Transverse colon (tissue), 4 donors: ENCODE measurements at regions not wholly inside any gene's neighbourhood (a gene's known extent, or its start where the extent isn't known, plus 50 kb on each side); places are given as distances from the start of the nearest gene placed in this dataset.

Source experiments
- DNase-seq: peaks from one replicate; pipeline ENCODE4 v3.0.0-alpha.2; 2019
- H3K27ac ChIP-seq, 4 donors: fragments of 200-600 bp; sonication (generic); 2 replicates each; pipeline ENCODE4 v1.5.1; 2016 to 2018; ENCODE audit warnings: inconsistent platforms in 4 of 4
- H3K27me3 ChIP-seq: fragments of 200-600 bp; sonication (generic); 2 replicates; pipeline ENCODE4 v1.5.1; 2017; ENCODE audit warnings: inconsistent platforms
- H3K36me3 ChIP-seq, 4 donors: fragments of 200-600 bp; sonication (generic); 2 replicates each; pipeline ENCODE4 v1.5.1; 2017 to 2019; ENCODE audit warnings: inconsistent platforms in 4 of 4
- H3K4me1 ChIP-seq, 4 donors: fragments of 200-600 bp; sonication (generic); 2 replicates each; pipeline ENCODE4 v1.5.1; 2017 to 2020; ENCODE audit warnings: inconsistent platforms in 4 of 4
- H3K4me3 ChIP-seq, 4 donors: fragments of 200-600 bp; sonication (generic); 1 replicate in 1 of 4; 2 replicates in 3 of 4; pipeline versions ENCODE4 v1.5.1 to v1.6.1; 2017 to 2019; ENCODE audit warnings: inconsistent platforms in 4 of 4
- H3K9me3 ChIP-seq, 2 donors: fragments of 200-600 bp; sonication (generic); 2 replicates each; pipeline ENCODE4 v1.5.1; 2017 to 2019; ENCODE audit warnings: inconsistent platforms in 2 of 2
- EP300 ChIP-seq: sonication (generic); formaldehyde crosslinking; IDR thresholded peaks from one replicate; pipeline ENCODE4 v1.6.1; 2017; ENCODE audit warnings: antibody characterized with exemption, low read depth
- POLR2A ChIP-seq: fragments of 450-650 bp; IDR thresholded peaks from one replicate; pipeline ENCODE4 v1.6.1; 2016; ENCODE audit warnings: antibody characterized with exemption, mild to moderate bottlenecking, moderate library complexity
- POLR2AphosphoS5 ChIP-seq, 3 donors: sonication (generic); formaldehyde crosslinking; IDR thresholded peaks; one replicate each; pipeline ENCODE4 v1.6.1; 2016; ENCODE audit warnings: antibody characterized with exemption in 3 of 3
- WGBS, 2 donors: methylation state at CpG; one replicate each; pipeline ENCODE4 v1.1.5; 2018; ENCODE audit warnings: low coverage in 1 of 2; 5-methylcytosine and 5-hydroxymethylcytosine counted together
- in situ Hi-C, 4 donors: fragments of 200-750 bp; cut with MboI; loops; one replicate each; pipeline versions ENCODE4 v1.15.0 to v1.15.1; 2017; ENCODE audit warnings: low sequenced_read_pairs in 3 of 4, low pct_ligation_motif_present in 1 of 4, low pct_unique_long_range_greater_than_20kb in 1 of 4
- intact Hi-C: fragments of 100-400 bp; cut with DNase I; formaldehyde crosslinking; loops from one replicate; pipeline ENCODE4 v1.15.1; 2023; ENCODE audit warnings: low total_unique reads
- TF ChIP-seq, protein P1 (sequence below), 5 experiments: fragments of 200-600 bp in 3 of 5; fragments of 450-650 bp in 2 of 5; sonication (generic) in 3 of 5; IDR thresholded peaks; 1 replicate in 2 of 5; 2 replicates in 3 of 5; pipeline ENCODE4 v1.5.1; 2016 to 2017; ENCODE audit warnings: antibody characterized with exemption in 5 of 5, inconsistent platforms in 3 of 5, mild to moderate bottlenecking in 2 of 5, moderate library complexity in 1 of 5

DNA sequence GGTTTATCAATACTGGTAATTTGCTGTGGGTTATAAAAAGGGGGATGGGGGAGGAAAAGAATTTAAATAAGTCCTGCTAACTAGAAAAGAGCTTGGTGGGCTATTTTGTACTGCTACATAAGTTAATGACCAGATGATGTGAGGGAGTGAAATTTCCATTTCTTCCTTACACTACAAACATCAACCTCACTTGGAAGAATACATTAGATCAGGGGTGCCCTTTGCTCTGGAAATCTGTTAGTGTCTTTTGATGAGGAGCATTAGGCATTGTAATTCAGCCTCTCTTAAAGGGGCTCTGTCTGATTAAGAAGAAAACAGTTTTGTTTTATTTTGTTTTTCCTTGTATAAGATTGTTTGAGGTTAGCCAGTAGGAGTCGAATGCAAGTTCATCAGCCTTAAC lies 576.4 kb upstream of the TBL1XR1 start:
- 85 to 88% methylated on average over 1 of the region's 1 CpG for WGBS, 2 donors
- H3K27me3 ChIP-seq = no peaks in the 10 kb centered on the region
- H3K4me3 ChIP-seq = no peak overlapping the region
- no peak for TF ChIP-seq POLR2AphosphoS5 (IDR thresholded peaks at IDR 0.05)
- TF ChIP-seq, protein P1, sequence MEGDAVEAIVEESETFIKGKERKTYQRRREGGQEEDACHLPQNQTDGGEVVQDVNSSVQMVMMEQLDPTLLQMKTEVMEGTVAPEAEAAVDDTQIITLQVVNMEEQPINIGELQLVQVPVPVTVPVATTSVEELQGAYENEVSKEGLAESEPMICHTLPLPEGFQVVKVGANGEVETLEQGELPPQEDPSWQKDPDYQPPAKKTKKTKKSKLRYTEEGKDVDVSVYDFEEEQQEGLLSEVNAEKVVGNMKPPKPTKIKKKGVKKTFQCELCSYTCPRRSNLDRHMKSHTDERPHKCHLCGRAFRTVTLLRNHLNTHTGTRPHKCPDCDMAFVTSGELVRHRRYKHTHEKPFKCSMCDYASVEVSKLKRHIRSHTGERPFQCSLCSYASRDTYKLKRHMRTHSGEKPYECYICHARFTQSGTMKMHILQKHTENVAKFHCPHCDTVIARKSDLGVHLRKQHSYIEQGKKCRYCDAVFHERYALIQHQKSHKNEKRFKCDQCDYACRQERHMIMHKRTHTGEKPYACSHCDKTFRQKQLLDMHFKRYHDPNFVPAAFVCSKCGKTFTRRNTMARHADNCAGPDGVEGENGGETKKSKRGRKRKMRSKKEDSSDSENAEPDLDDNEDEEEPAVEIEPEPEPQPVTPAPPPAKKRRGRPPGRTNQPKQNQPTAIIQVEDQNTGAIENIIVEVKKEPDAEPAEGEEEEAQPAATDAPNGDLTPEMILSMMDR (IDR thresholded peaks at IDR 0.05) = no peak
- TF ChIP-seq POLR2A = no peak
- TF ChIP-seq EP300 = no peak
- no peak overlapping the region for H3K27ac ChIP-seq
- H3K9me3 ChIP-seq = no peaks in the 10 kb centered on the region
- intact Hi-C loops (no loop called here), in situ Hi-C loops (no loop called here)
- no peaks in the 10 kb centered on the region for H3K36me3 ChIP-seq
- no peak for DNase-seq
- H3K4me1 ChIP-seq = peaks cover 0 to 3% (median 0%) of the 10 kb centered on the region in 4 donors

DNA sequence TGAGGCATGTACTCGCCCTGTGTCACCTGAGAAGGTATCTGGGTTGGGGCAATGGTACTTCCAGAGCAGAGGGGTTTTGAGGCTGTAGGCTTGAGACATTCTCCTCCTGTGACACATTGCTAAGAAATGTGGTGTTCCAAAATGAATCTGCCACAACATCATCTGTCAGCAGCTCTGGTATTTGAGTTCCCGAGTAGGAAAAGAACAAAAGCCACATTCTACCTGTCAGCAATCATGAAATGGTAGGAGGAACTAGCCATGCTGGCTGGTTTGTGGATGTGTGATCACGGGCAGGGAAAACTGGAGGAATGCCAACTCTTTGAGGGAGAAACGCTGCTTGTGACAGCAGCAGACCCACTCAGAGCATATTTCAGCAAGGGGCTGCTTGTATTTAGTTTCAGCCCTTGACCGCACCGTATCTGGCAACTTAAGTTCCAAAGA lies 579.4 kb upstream of the TBL1XR1 start:
- no peak for DNase-seq
- intact Hi-C loops (no loop called here), in situ Hi-C loops (loop anchor here in 1 of 4 donors (25.0 kb wide), 1 partner anchor 739 kb away; no protein-coding TSS in a partner anchor)
- Histone ChIP-seq H3K4me1 (peaks cover 0 to 14% (median 0%) of the 10 kb centered on the region in 4 donors), H3K27ac (no peak overlapping the region), H3K4me3 (no peak overlapping the region), H3K27me3 (no peaks in the 10 kb centered on the region), H3K9me3 (no peaks in the 10 kb centered on the region), H3K36me3 (no peaks in the 10 kb centered on the region)
- WGBS, 2 donors = 77 to 80% methylated on average over 3 to 6 of the region's 6 CpGs
- TF ChIP-seq, protein P1 (IDR thresholded peaks at IDR 0.05) = no peak
- TF ChIP-seq POLR2AphosphoS5 (IDR thresholded peaks at IDR 0.05) (no peak), POLR2A (no peak), EP300 (no peak)

DNA sequence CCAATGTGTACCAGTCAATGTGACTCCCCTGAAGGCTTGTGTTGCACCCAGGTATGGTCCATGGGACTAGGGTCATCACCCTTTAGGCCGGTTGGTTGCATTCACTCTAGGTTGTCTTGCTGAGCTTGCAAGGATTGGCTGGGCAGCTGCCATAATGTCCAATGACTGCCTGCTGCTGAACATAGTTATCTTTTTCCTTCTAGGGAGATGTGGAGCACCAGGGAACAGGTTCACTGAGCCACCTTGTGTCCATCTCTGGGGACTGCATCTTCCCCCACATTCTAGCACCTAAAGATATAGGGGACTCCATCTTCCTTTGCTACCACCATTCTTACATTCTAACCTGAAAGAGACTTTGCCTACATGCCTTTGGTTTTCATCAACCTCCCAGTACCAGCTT lies 580.4 kb upstream of the TBL1XR1 start:
- peak; percentile 69 for DNase-seq
- 73% methylated on average over 1 of the region's 1 CpG; no CpG with 5 or more reads in 1 of the 2 donors for WGBS, 2 donors
- intact Hi-C loops (no loop called here), in situ Hi-C loops (loop anchor here in 1 of 4 donors (25.0 kb wide), 1 partner anchor 740 kb away; no protein-coding TSS in a partner anchor)
- Histone ChIP-seq H3K27ac (no peak overlapping the region), H3K9me3 (no peaks in the 10 kb centered on the region), H3K27me3 (no peaks in the 10 kb centered on the region), H3K4me3 (no peak overlapping the region), H3K36me3 (no peaks in the 10 kb centered on the region), H3K4me1 (peaks cover 0 to 20% (median 2%) of the 10 kb centered on the region in 4 donors)
- TF ChIP-seq POLR2AphosphoS5 (IDR thresholded peaks at IDR 0.05) (no peak), EP300 (no peak)
- TF ChIP-seq, protein P1 (IDR thresholded peaks at IDR 0.05) = peak; percentile 55 to 79 (median 66)

DNA sequence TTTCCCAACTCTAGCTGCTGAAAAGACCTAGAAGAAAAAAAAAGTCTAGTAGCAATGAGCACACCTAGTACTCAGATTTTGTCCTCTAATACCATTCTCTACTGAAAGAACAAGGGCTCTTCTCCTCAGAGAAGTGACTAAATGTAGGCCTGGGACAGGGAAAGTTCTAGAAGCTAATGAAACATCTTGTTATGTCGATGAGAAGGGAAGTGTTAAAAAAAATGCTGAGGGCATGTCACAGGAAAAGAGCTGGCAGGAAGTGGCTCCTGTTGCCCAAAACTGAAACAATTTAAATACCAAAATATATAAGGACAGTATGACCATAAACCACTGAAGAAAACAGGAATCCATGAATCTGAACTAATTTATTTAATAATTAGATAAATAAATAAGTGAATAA lies 581.4 kb upstream of the TBL1XR1 start:
- H3K27ac ChIP-seq = no peak overlapping the region
- H3K36me3 ChIP-seq = no peaks in the 10 kb centered on the region
- H3K27me3 ChIP-seq = no peaks in the 10 kb centered on the region
- H3K4me3 ChIP-seq = no peak overlapping the region
- no peak for DNase-seq
- no peaks in the 10 kb centered on the region for H3K9me3 ChIP-seq
- peaks cover 0 to 18% (median 2%) of the 10 kb centered on the region in 4 donors for H3K4me1 ChIP-seq
- in situ Hi-C loops = loop anchor here in 1 of 4 donors (25.0 kb wide), 1 partner anchor 741 kb away; no protein-coding TSS in a partner anchor
- 52 to 54% methylated on average over 1 of the region's 1 CpG for WGBS, 2 donors
- intact Hi-C loops = no loop called here
- TF ChIP-seq, protein P1 (IDR thresholded peaks at IDR 0.05) = no peak
- TF ChIP-seq EP300 = no peak
- no peak for TF ChIP-seq POLR2AphosphoS5 (IDR thresholded peaks at IDR 0.05)
- TF ChIP-seq POLR2A = no peak
